Adrenal gland (tissue), 9 donors: ENCODE measurements at regions not wholly inside any gene's neighbourhood (a gene's known extent, or its start where the extent isn't known, plus 50 kb on each side); places are given as distances from the start of the nearest gene placed in this dataset.

ENCODE experiments used
- DNase-seq, 7 donors: peaks; one replicate each; pipeline ENCODE4 v3.0.0-alpha.2; 2019 to 2020
- H3K27ac ChIP-seq, 5 donors: fragments of 200-600 bp; sonication (generic) in 4 of 5; 1 replicate in 3 of 5; 2 replicates in 2 of 5; pipeline versions ENCODE4 v1.5.1 to v1.8.0; 2016 to 2020; ENCODE audit warnings: mild to moderate bottlenecking in 1 of 5
- H3K27me3 ChIP-seq: fragments of 200-600 bp; 2 replicates; pipeline ENCODE4 v1.8.0; 2021
- H3K36me3 ChIP-seq, 2 donors: fragments of 200-600 bp; replicated peaks in 1 of 2; 1 replicate in 1 of 2; 2 replicates in 1 of 2; pipeline versions ENCODE4 v1.5.1 to v1.8.0; 2018 to 2022
- H3K4me1 ChIP-seq, 2 donors: fragments of 200-600 bp; replicated peaks in 1 of 2; 1 replicate in 1 of 2; 2 replicates in 1 of 2; pipeline versions ENCODE4 v1.5.1 to v1.8.0; 2018 to 2021
- H3K4me3 ChIP-seq, 4 donors: fragments of 200-600 bp; sonication (generic) in 3 of 4; one replicate each; pipeline ENCODE4 v1.5.1; 2016 to 2018
- H3K9me3 ChIP-seq, 3 donors: fragments of 200-600 bp; sonication (generic) in 1 of 3; replicated peaks in 1 of 3; 1 replicate in 2 of 3; 2 replicates in 1 of 3; pipeline versions ENCODE4 v1.5.1 to v1.8.0; 2016 to 2021
- POLR2A ChIP-seq, 2 donors: fragments of 450-650 bp; IDR thresholded peaks; one replicate each; pipeline ENCODE4 v1.6.1; 2017; ENCODE audit warnings: antibody characterized with exemption in 2 of 2, mild to moderate bottlenecking in 2 of 2, moderate library complexity in 1 of 2
- WGBS, 4 donors: extraction: QIAGEN DNeasy Blood & Tissue Kit in 2 of 4; methylation state at CpG; one replicate each; pipeline versions ENCODE4 v1.1.5 to v1.1.7; 2013 to 2017; 5-methylcytosine and 5-hydroxymethylcytosine counted together
- intact Hi-C, 2 donors: fragments of 100-400 bp; cut with DNase I; formaldehyde crosslinking; loops; one replicate each; pipeline versions ENCODE4 v1.14.1 to v1.15.0; 2022 to 2023
- TF ChIP-seq, protein P1 (sequence below), 6 experiments: fragments of 450-650 bp in 4 of 6; fragments of 200-600 bp in 2 of 6; sonication (generic) in 1 of 6; IDR thresholded peaks; 1 replicate in 5 of 6; 2 replicates in 1 of 6; pipeline versions ENCODE4 v1.5.1 to v1.8.0; 2016 to 2021; ENCODE audit warnings: antibody characterized with exemption in 6 of 6, mild to moderate bottlenecking in 2 of 6, moderate library complexity in 1 of 6
- donor health status: healthy with polysubstance abuse.
- donor health status: Bipolar disorder and iron deficiency.
- donor health status: DM: yes; HTN: yes; CAD: no.
- donor health status: DM: no; HTN: no; CAD: no.
- donor health status: DM: no; HTN: no; CAD: no.

DNA sequence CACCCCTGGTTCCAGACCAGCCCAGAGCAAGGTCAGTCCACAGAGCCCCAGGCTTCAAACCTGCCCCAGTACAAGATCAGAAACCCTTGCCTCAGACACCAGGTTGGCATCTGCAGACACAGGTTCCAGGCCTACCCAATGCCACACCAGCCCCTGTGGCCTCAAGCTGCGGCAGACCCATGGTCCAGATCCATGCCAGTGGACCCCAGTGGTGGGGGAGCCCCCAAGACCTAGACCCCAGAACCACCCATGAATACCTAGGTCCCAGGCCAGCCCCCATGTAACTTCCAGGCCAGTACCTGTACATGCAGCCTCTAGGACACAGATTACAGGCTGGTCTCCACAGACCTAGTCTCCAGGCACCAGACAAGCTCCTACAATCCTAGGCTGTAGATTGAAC is 1019.3 kb downstream of the JRKL start:
- WGBS, 4 donors, result 82 to 91% methylated on average over 1 of the region's 1 CpG; no CpG with 5 or more reads in 2 of the 4 donors
- no peak for TF ChIP-seq POLR2A (IDR thresholded peaks at IDR 0.05)
- TF ChIP-seq, protein P1, sequence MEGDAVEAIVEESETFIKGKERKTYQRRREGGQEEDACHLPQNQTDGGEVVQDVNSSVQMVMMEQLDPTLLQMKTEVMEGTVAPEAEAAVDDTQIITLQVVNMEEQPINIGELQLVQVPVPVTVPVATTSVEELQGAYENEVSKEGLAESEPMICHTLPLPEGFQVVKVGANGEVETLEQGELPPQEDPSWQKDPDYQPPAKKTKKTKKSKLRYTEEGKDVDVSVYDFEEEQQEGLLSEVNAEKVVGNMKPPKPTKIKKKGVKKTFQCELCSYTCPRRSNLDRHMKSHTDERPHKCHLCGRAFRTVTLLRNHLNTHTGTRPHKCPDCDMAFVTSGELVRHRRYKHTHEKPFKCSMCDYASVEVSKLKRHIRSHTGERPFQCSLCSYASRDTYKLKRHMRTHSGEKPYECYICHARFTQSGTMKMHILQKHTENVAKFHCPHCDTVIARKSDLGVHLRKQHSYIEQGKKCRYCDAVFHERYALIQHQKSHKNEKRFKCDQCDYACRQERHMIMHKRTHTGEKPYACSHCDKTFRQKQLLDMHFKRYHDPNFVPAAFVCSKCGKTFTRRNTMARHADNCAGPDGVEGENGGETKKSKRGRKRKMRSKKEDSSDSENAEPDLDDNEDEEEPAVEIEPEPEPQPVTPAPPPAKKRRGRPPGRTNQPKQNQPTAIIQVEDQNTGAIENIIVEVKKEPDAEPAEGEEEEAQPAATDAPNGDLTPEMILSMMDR (IDR thresholded peaks at IDR 0.05), result no peak
- H3K4me3 ChIP-seq, result no peak overlapping the region
- H3K9me3 ChIP-seq, result no peaks in the 10 kb centered on the region
- H3K36me3 ChIP-seq, result no peaks in the 10 kb centered on the region
- H3K27ac ChIP-seq, result no peak overlapping the region
- DNase-seq, result no peak
- intact Hi-C loops, result no loop called here
- no peaks in the 10 kb centered on the region for H3K27me3 ChIP-seq
- no peaks in the 10 kb centered on the region for H3K4me1 ChIP-seq

DNA sequence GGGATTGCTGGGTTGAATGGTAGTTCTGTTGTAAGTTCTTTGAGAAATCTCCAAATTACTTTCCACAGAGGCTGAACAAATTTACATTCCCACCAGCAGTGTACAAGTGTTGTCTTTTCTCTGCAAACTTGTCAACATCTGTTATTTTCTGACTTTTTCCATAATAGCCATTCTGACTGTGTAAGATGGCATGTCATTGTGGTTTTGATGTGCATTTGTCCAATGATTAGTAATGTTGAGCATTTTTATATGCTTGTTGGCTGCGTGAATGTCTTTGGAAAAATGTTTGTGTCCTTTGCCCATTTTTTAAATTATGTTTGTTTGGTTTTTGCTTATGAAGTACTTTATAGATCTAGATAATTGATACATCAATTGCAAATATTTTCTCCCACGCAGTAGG is 1025.0 kb downstream of the JRKL start:
- no peak for DNase-seq
- Histone ChIP-seq H3K27me3 (no peaks in the 10 kb centered on the region), H3K9me3 (no peaks in the 10 kb centered on the region), H3K36me3 (no peaks in the 10 kb centered on the region), H3K27ac (no peak overlapping the region), H3K4me1 (no peaks in the 10 kb centered on the region), H3K4me3 (no peak overlapping the region)
- no peak for TF ChIP-seq POLR2A (IDR thresholded peaks at IDR 0.05)
- TF ChIP-seq, protein P1 (IDR thresholded peaks at IDR 0.05), result no peak
- intact Hi-C loops, result no loop called here
- WGBS, 4 donors, result 68 to 78% (median 71%) methylated on average over 2 of the region's 2 CpGs

DNA sequence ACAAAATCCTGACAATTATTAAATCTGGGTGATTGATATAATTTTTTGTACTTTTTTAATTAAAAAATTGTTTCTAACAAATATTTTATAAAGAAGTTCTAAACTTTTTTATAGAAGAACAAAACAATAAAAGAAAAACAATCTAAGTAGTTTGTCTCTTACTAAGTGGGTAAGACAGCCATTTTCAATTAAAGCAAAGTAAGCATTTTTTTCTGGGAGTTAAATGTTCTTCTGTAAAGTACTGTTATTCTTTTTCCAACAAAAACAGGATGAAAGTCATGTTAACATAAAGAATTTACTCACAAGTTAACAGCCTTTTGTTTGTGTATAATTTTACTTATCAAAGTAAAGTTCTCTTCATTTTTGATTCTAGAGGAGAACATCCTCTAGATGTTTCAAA is 1029.9 kb downstream of the JRKL start:
- Histone ChIP-seq H3K9me3 (no peaks in the 10 kb centered on the region), H3K4me1 (no peaks in the 10 kb centered on the region), H3K27me3 (no peaks in the 10 kb centered on the region), H3K27ac (no peak overlapping the region), H3K4me3 (no peak overlapping the region), H3K36me3 (no peaks in the 10 kb centered on the region)
- TF ChIP-seq POLR2A (IDR thresholded peaks at IDR 0.05), result no peak
- TF ChIP-seq, protein P1 (IDR thresholded peaks at IDR 0.05), result no peak
- no peak for DNase-seq
- intact Hi-C loops, result no loop called here

DNA sequence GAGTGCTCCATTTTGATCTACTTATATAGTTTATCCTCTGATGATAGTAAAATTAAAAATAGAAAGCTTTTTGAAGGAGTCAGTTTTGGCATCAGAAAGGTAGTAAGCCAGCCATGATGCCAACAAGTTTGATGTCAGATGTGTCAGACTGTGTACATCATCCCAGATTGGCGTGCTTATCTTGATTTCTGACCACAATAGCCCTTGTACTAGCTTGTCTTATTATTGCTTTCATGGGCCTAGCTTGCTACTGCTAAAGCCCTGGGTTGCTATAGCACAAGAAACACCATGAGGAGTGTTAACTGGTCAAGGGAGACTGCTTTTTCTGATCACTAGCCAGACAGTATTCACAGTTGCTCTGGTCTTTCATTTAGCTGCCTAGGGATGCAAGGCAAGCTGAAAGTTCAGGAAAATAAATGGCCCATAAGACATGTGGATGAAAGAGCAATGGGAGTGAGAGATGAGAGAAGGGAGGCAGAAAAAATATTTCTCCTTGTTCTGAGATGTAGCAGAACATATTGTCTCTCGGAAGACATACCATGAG is 1038.5 kb downstream of the JRKL start:
- 76 to 91% (median 86%) methylated on average over 2 of the region's 2 CpGs for WGBS, 4 donors
- Histone ChIP-seq H3K27me3 (no peaks in the 10 kb centered on the region), H3K36me3 (no peaks in the 10 kb centered on the region), H3K27ac (no peak overlapping the region), H3K9me3 (no peaks in the 10 kb centered on the region), H3K4me1 (no peaks in the 10 kb centered on the region), H3K4me3 (no peak overlapping the region)
- no peak for DNase-seq
- no peak for TF ChIP-seq POLR2A (IDR thresholded peaks at IDR 0.05)
- TF ChIP-seq, protein P1 (IDR thresholded peaks at IDR 0.05), result no peak
- intact Hi-C loops, result no loop called here
